ENCODE measurements at regions not wholly inside any gene's neighbourhood (a gene's known extent, or its start where the extent isn't known, plus 50 kb on each side); places are given as distances from the start of the nearest gene placed in this dataset.

- no peak for TF ChIP-seq POLR2A (IDR thresholded peaks at IDR 0.05)
- TF ChIP-seq CTCF (IDR thresholded peaks at IDR 0.05) = no peak
Observed at GRCh38 chr10:53434413-53434812, 661.8 kb upstream of the MBL2 start.

Measured in thyroid gland (tissue), 4 donors.